Activated B cell treated with CpG ODN at 0.5 μM for 24 hours (primary cell): ENCODE measurements at regions not wholly inside any gene's neighbourhood (a gene's known extent, or its start where the extent isn't known, plus 50 kb on each side); places are given as distances from the start of the nearest gene placed in this dataset.

Source experiments
- ATAC-seq: fragments of 200-7000 bp; cut with Tn5 transposase; one replicate; pipeline ENCODE4 v1.10.0; 2021; ENCODE audit warnings: low read depth, mild to moderate bottlenecking, moderate library complexity
- CTCF ChIA-PET: fragments of 350-600 bp; sonication (Branson Sonifier 250); formaldehyde crosslinking; loops from one replicate; lab custom pipeline; 2021; ENCODE audit warnings: antibody characterized with exemption; lab: Charles Lee
- POLR2A ChIA-PET: fragments of 350-600 bp; sonication (Branson Sonifier 250); formaldehyde crosslinking; loops from one replicate; lab custom pipeline; 2021; ENCODE audit warnings: antibody characterized with exemption; lab: Charles Lee
- DNase-seq: peaks from one replicate; pipeline ENCODE4 v3.0.0; 2022
- H3K27ac Mint-ChIP-seq: one replicate; pipeline ENCODE4 v1.8.0; 2020; ENCODE audit warnings: mixed read lengths
- H3K27me3 Mint-ChIP-seq: one replicate; pipeline ENCODE4 v1.8.0; 2021; ENCODE audit warnings: mixed read lengths
- H3K36me3 Mint-ChIP-seq: one replicate; pipeline ENCODE4 v1.8.0; 2021; ENCODE audit warnings: low read depth, mixed read lengths
- H3K4me1 Mint-ChIP-seq: one replicate; pipeline ENCODE4 v1.8.0; 2021; ENCODE audit warnings: mixed read lengths
- H3K4me3 Mint-ChIP-seq: one replicate; pipeline ENCODE4 v1.8.0; 2020; ENCODE audit warnings: mild to moderate bottlenecking, mixed read lengths
- H3K9me3 Mint-ChIP-seq: one replicate; pipeline ENCODE4 v1.8.0; 2020; ENCODE audit warnings: mixed read lengths
- intact Hi-C: fragments of 100-400 bp; cut with micrococcal nuclease; formaldehyde crosslinking; loops from one replicate; pipeline ENCODE4 v1.15.1; 2024
- TF ChIP-seq, protein P1 (sequence below): fragments of 200-600 bp; IDR thresholded peaks from one replicate; pipeline ENCODE4 v1.8.0; 2022; ENCODE audit warnings: antibody characterized with exemption, mild to moderate bottlenecking

DNA sequence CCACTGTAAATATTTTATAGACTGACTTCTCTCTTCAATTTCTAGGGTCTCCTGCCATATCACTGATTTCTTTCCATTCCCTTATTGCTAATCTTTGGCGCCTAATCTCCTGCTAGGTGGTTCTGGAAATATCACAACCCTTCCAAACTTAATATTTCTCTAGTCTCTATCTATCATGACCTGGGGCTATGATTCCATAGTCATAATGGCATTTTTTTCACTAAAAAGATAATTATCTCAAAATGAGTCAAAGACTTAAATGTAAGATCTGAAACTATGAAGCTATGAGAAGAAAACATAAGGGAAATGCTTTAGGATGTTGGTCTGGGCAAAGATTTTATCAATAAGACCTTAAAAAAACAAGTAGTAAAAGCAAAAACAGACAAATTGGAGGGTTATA lies 74.2 kb downstream of the LEPR start:
- no peak overlapping the region for H3K4me3 Mint-ChIP-seq
- intact Hi-C loops = no loop called here
- TF ChIP-seq, protein P1, sequence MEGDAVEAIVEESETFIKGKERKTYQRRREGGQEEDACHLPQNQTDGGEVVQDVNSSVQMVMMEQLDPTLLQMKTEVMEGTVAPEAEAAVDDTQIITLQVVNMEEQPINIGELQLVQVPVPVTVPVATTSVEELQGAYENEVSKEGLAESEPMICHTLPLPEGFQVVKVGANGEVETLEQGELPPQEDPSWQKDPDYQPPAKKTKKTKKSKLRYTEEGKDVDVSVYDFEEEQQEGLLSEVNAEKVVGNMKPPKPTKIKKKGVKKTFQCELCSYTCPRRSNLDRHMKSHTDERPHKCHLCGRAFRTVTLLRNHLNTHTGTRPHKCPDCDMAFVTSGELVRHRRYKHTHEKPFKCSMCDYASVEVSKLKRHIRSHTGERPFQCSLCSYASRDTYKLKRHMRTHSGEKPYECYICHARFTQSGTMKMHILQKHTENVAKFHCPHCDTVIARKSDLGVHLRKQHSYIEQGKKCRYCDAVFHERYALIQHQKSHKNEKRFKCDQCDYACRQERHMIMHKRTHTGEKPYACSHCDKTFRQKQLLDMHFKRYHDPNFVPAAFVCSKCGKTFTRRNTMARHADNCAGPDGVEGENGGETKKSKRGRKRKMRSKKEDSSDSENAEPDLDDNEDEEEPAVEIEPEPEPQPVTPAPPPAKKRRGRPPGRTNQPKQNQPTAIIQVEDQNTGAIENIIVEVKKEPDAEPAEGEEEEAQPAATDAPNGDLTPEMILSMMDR = no peak

DNA sequence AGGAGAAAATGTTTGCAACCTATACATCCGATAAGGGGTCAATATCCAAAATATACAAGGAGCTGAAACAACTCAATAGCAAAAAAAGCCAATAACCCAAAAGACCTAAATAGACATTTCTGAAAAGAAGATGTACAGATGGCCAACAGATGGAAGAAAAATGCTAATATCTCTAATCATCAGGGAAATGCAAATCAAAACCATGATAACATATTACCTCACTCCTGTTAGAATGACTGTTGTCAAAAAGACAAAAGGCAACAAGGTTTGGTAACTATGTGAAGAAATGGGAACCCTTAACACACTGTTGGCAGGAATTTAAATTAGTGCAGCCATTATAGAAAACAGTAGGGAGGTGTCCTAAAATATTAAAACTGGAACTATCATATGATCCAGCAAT lies 74.7 kb downstream of the LEPR start:
- H3K9me3 Mint-ChIP-seq = no peaks in the 10 kb centered on the region
- TF ChIP-seq, protein P1 = no peak
- H3K27me3 Mint-ChIP-seq = peaks cover 4% of the 10 kb centered on the region
- no peaks in the 10 kb centered on the region for H3K4me1 Mint-ChIP-seq
- POLR2A ChIA-PET = no interaction called here
- intact Hi-C loops = no loop called here
- no peaks in the 10 kb centered on the region for H3K36me3 Mint-ChIP-seq
- no peak overlapping the region for H3K4me3 Mint-ChIP-seq
- ATAC-seq (no peak), DNase-seq (no peak)
- CTCF ChIA-PET = no interaction called here
- no peak overlapping the region for H3K27ac Mint-ChIP-seq

More for the DNA sequence above, 74.2 kb downstream of the LEPR start:
- ChIA-PET CTCF (no interaction called here), POLR2A (no interaction called here)
- H3K27me3 Mint-ChIP-seq = peaks cover 4% of the 10 kb centered on the region
- no peaks in the 10 kb centered on the region for H3K4me1 Mint-ChIP-seq
- ATAC-seq = no peak
- no peak overlapping the region for H3K27ac Mint-ChIP-seq
- DNase-seq = no peak
- H3K36me3 Mint-ChIP-seq = no peaks in the 10 kb centered on the region
- no peaks in the 10 kb centered on the region for H3K9me3 Mint-ChIP-seq

DNA sequence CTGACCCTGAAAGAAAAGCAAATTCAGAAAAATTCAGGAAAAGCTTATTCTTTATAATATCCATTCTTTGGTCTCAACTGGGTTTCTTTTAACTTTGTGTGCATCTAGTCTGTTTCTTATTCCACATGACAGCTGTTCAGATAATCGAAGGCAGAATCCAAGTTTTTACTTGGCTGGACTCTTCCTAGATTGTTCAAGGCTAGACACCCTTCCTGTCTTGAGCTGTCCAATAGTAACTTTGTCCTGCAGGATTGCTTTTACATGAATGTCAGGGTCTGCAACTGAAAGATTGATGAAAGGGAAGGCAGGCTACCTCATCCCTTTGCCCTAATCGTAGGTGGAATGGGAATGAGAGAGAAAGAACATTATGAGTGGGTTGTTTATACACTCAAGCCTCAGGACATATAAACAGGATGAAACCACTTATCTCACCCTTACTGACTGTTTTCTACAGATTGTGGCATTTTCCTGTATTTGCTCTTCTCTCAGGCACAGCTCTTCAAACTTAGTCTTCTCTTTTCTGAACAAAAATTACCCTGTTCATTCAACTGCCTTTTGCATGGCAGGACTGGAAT lies 76.9 kb downstream of the LEPR start:
- TF ChIP-seq, protein P1 = no peak
- no peak overlapping the region for H3K27ac Mint-ChIP-seq
- ChIA-PET POLR2A (no interaction called here), CTCF (no interaction called here)
- peaks cover 2% of the 10 kb centered on the region for H3K27me3 Mint-ChIP-seq
- DNase-seq = no peak
- H3K4me1 Mint-ChIP-seq = no peaks in the 10 kb centered on the region
- H3K36me3 Mint-ChIP-seq = no peaks in the 10 kb centered on the region
- H3K9me3 Mint-ChIP-seq = no peaks in the 10 kb centered on the region
- ATAC-seq = no peak
- intact Hi-C loops = no loop called here
- H3K4me3 Mint-ChIP-seq = no peak overlapping the region

DNA sequence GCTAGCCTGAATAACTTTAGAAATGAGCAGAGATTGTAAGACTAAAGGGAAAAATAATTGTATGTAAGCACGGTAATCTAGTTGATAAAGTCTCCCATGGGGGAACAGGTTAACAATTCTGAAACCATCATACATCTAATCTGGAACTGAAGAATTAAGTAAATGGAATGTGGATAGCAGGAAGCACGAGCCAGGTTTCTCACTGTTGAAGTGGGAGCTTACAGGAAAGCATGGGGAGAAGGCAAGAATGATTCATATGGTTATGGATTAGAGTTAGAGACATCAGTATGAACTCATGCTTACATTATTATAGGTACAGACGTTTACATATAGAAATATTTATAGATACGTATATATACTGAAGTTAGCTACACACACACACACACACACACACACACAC lies 83.0 kb downstream of the LEPR start:
- ChIA-PET POLR2A (no interaction called here), CTCF (no interaction called here)
- H3K9me3 Mint-ChIP-seq = no peaks in the 10 kb centered on the region
- no peak overlapping the region for H3K27ac Mint-ChIP-seq
- H3K4me1 Mint-ChIP-seq = no peaks in the 10 kb centered on the region
- TF ChIP-seq, protein P1 = no peak
- no peak overlapping the region for H3K4me3 Mint-ChIP-seq
- H3K27me3 Mint-ChIP-seq = no peaks in the 10 kb centered on the region
- no peak for ATAC-seq
- intact Hi-C loops = no loop called here
- no peaks in the 10 kb centered on the region for H3K36me3 Mint-ChIP-seq
- DNase-seq = no peak

DNA sequence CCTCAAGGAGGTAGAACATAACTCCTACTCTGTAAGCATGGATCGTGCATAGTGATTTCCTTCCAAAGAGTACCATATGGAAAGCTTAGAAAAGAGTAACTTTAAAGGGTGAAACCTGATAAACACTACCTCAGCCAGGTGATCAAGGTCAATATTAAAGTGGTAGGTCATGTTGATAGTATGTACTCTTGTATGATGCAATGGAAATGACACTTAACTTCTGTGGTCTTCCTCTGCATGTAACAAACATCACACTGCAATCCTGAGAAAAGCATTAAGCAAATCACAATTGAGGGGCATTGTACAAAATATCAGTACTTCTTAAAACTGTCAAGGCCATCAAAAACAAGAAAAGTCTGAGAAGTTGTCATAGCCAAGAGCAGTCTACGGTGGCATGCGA lies 83.8 kb downstream of the LEPR start:
- Mint-ChIP-seq H3K27me3 (no peaks in the 10 kb centered on the region), H3K4me1 (no peaks in the 10 kb centered on the region), H3K36me3 (no peaks in the 10 kb centered on the region), H3K4me3 (no peak overlapping the region), H3K9me3 (no peaks in the 10 kb centered on the region), H3K27ac (no peak overlapping the region)
- ChIA-PET POLR2A (no interaction called here), CTCF (no interaction called here)
- DNase-seq = no peak
- ATAC-seq = no peak
- TF ChIP-seq, protein P1 = no peak
- intact Hi-C loops = no loop called here
